SK-N-SH (cell line): ENCODE measurements at regions not wholly inside any gene's neighbourhood (a gene's known extent, or its start where the extent isn't known, plus 50 kb on each side); places are given as distances from the start of the nearest gene placed in this dataset.

Experiments
- CTCF ChIA-PET: fragments of 300-600, 350-600 bp; formaldehyde crosslinking; extraction: SDS; loops from one replicate; lab custom pipeline; 2021; lab: Yijun Ruan, JAX
- POLR2A ChIA-PET: fragments of 350-600 bp; sonication (Branson Sonifier 250); formaldehyde crosslinking; extraction: SDS; loops from one replicate; lab custom pipeline; 2020; ENCODE audit warnings: antibody characterized with exemption, inconsistent platforms; lab: Yijun Ruan, JAX
- DNase-seq: peaks from one replicate; pipeline ENCODE4 v3.0.0; 2012
- H2AFZ ChIP-seq: fragments of 200-600 bp; sonication (generic); 2 replicates; pipeline ENCODE4 v1.8.1; 2016; ENCODE audit warnings: antibody characterized with exemption, mild to moderate bottlenecking, low read depth
- H3F3A ChIP-seq: fragments of 200-600 bp; sonication (generic); replicated peaks from 2 replicates; pipeline ENCODE3; 2016; ENCODE audit warnings: antibody characterized with exemption, mild to moderate bottlenecking; ENCODE audit not compliant: insufficient read depth
- H3K27ac ChIP-seq, 2 experiments: fragments of 200-500 bp in 1 of 2; fragments of 200-600 bp in 1 of 2; sonication (Bioruptor generic) in 1 of 2; sonication (generic), shearing (Covaris generic) in 1 of 2; 2 replicates each; pipeline versions ENCODE4 v1.5.1 to v1.6.1; 2014 to 2016; ENCODE audit warnings: low read depth in 2 of 2, inconsistent platforms in 1 of 2, low read length in 1 of 2, mild to moderate bottlenecking in 1 of 2, mixed read lengths in 1 of 2
- H3K27me3 ChIP-seq: fragments of 200-600 bp; sonication (generic), shearing (Covaris generic); 2 replicates; pipeline ENCODE4 v1.6.1; 2016; ENCODE audit warnings: mixed run types; ENCODE audit not compliant: insufficient read depth
- H3K36me3 ChIP-seq, 2 experiments: fragments of 200-500 bp in 1 of 2; fragments of 200-600 bp in 1 of 2; sonication (Bioruptor generic) in 1 of 2; sonication (generic) in 1 of 2; replicated peaks in 1 of 2; 2 replicates each; pipeline versions ENCODE3 to v1.5.1; 2014 to 2016; ENCODE audit warnings: low read length in 1 of 2, mild to moderate bottlenecking in 1 of 2; ENCODE audit not compliant: insufficient read depth in 2 of 2, control insufficient read depth in 1 of 2
- H3K4me1 ChIP-seq, 2 experiments: fragments of 200-500 bp in 1 of 2; fragments of 200-600 bp in 1 of 2; sonication (Bioruptor generic) in 1 of 2; sonication (generic), shearing (Covaris generic) in 1 of 2; 2 replicates each; pipeline versions ENCODE4 v1.5.1 to v1.6.1; 2014 to 2016; ENCODE audit warnings: low read depth in 1 of 2, low read length in 1 of 2, mixed run types in 1 of 2; ENCODE audit not compliant: insufficient read depth in 2 of 2, control insufficient read depth in 1 of 2
- H3K4me2 ChIP-seq: fragments of 200-600 bp; sonication (generic), shearing (Covaris generic); 2 replicates; pipeline ENCODE4 v1.6.1; 2017; ENCODE audit warnings: mixed run types
- H3K4me3 ChIP-seq, 2 experiments: fragments of 200-500 bp in 1 of 2; fragments of 200-600 bp in 1 of 2; sonication (Bioruptor generic) in 1 of 2; sonication (generic), shearing (Covaris generic) in 1 of 2; 2 replicates each; pipeline versions ENCODE4 v1.5.1 to v1.8.1; 2014 to 2016; ENCODE audit warnings: low read depth in 2 of 2, inconsistent platforms in 1 of 2, low read length in 1 of 2, mild to moderate bottlenecking in 1 of 2, mixed read lengths in 1 of 2, moderate library complexity in 1 of 2
- H3K79me2 ChIP-seq: fragments of 200-600 bp; sonication (generic); 2 replicates; pipeline ENCODE4 v1.8.1; 2017; ENCODE audit warnings: mild to moderate bottlenecking; ENCODE audit not compliant: insufficient read depth
- H3K9ac ChIP-seq: fragments of 200-600 bp; sonication (generic); 2 replicates; pipeline ENCODE4 v1.6.1; 2017; ENCODE audit warnings: mixed run types
- H3K9me2 ChIP-seq: fragments of 200-600 bp; sonication (generic); 2 replicates; pipeline ENCODE4 v1.6.1; 2017; ENCODE audit warnings: mixed run types
- H3K9me3 ChIP-seq: fragments of 200-600 bp; sonication (generic); 2 replicates; pipeline ENCODE4 v1.6.1; 2017; ENCODE audit warnings: mixed run types, mild to moderate bottlenecking, moderate library complexity
- H4K20me1 ChIP-seq: fragments of 200-600 bp; sonication (generic); 2 replicates; pipeline ENCODE4 v1.6.1; 2017; ENCODE audit warnings: mild to moderate bottlenecking, mixed run types; ENCODE audit not compliant: insufficient read depth
- CHD2 ChIP-seq: fragments of 150-350 bp; IDR thresholded peaks from 2 replicates; pipeline ENCODE4 v1.6.1; 2018; ENCODE audit warnings: low read length; ENCODE audit not compliant: partially characterized antibody
- CTCF ChIP-seq: fragments of 200-600 bp; sonication (generic); IDR thresholded peaks from 2 replicates; pipeline ENCODE4 v1.6.1; 2017; ENCODE audit warnings: antibody characterized with exemption, mild to moderate bottlenecking, moderate library complexity
- EZH2phosphoT487 ChIP-seq: fragments of 200-600 bp; sonication (generic); IDR thresholded peaks from 2 replicates; pipeline ENCODE4 v1.6.1; 2017; ENCODE audit warnings: low read depth, mixed run types, mild to moderate bottlenecking, antibody characterized with exemption, moderate library complexity, borderline replicate concordance
- FOSL2 ChIP-seq: IDR thresholded peaks from 2 replicates; pipeline ENCODE4 v1.4.0; 2012; ENCODE audit warnings: low read depth, mild to moderate bottlenecking, moderate library complexity, borderline replicate concordance
- FOXJ3 ChIP-seq: sonication (generic); formaldehyde crosslinking; IDR thresholded peaks from 2 replicates; pipeline ENCODE4 v1.5.1; 2020; ENCODE audit warnings: mild to moderate bottlenecking, missing genetic modification reagents
- FOXM1 ChIP-seq: IDR thresholded peaks from 2 replicates; pipeline ENCODE4 v1.4.0; 2012; ENCODE audit warnings: low read depth, mild to moderate bottlenecking
- GATA2 ChIP-seq: sonication (generic); formaldehyde crosslinking; IDR thresholded peaks from 2 replicates; pipeline ENCODE4 v1.5.0; 2020; ENCODE audit warnings: mild to moderate bottlenecking, missing genetic modification reagents
- MAX ChIP-seq: IDR thresholded peaks from 2 replicates; pipeline ENCODE4 v1.4.0; 2012; ENCODE audit warnings: low read depth
- MEF2A ChIP-seq: IDR thresholded peaks from 2 replicates; pipeline ENCODE4 v1.4.0; 2012; ENCODE audit warnings: low read depth, borderline replicate concordance
- MXI1 ChIP-seq: IDR thresholded peaks from 2 replicates; pipeline ENCODE4 v1.6.1; 2012; ENCODE audit warnings: mild to moderate bottlenecking, low read depth, low read length, improper control_type of control experiment
- POLR2AphosphoS5 ChIP-seq: IDR thresholded peaks from 2 replicates; pipeline ENCODE4 v1.6.1; 2012; ENCODE audit warnings: low read depth, low read length
- RAD21 ChIP-seq: IDR thresholded peaks from 2 replicates; pipeline ENCODE4 v1.6.1; 2012; ENCODE audit warnings: mild to moderate bottlenecking, low read length
- REST ChIP-seq: IDR thresholded peaks from 2 replicates; pipeline ENCODE4 v1.6.1; 2012; ENCODE audit warnings: mild to moderate bottlenecking, low read depth, low read length, moderate library complexity
- RFX5 ChIP-seq: IDR thresholded peaks from 2 replicates; pipeline ENCODE4 v1.6.1; 2012; ENCODE audit warnings: mild to moderate bottlenecking, improper control_type of control experiment, low read length
- RXRA ChIP-seq: IDR thresholded peaks from 2 replicates; pipeline ENCODE4 v1.4.0; 2012; ENCODE audit warnings: low read depth, mild to moderate bottlenecking, borderline replicate concordance
- SIN3A ChIP-seq: IDR thresholded peaks from 2 replicates; pipeline ENCODE4 v1.6.1; 2012; ENCODE audit warnings: low read depth, mild to moderate bottlenecking, low read length, moderate library complexity, borderline replicate concordance
- SMC3 ChIP-seq: IDR thresholded peaks from 2 replicates; pipeline ENCODE4 v1.6.1; 2012; ENCODE audit warnings: low read depth, low read length, improper control_type of control experiment
- TCF12 ChIP-seq: IDR thresholded peaks from 2 replicates; pipeline ENCODE4 v1.4.0; 2012
- TEAD4 ChIP-seq: IDR thresholded peaks from 2 replicates; pipeline ENCODE4 v1.4.0; 2012; ENCODE audit warnings: mild to moderate bottlenecking, borderline replicate concordance; ENCODE audit not compliant: insufficient read depth
- USF1 ChIP-seq: IDR thresholded peaks from 2 replicates; pipeline ENCODE4 v1.4.0; 2012; ENCODE audit warnings: low read depth, borderline replicate concordance
- YY1 ChIP-seq: IDR thresholded peaks from 2 replicates; pipeline ENCODE4 v1.4.0; 2012; ENCODE audit warnings: low read depth, mild to moderate bottlenecking
- WGBS: methylation state at CpG from one replicate; pipeline ENCODE4 v1.1.6; 2017; ENCODE audit warnings: low lambda C conversion rate; 5-methylcytosine and 5-hydroxymethylcytosine counted together

- 40% methylated on average over 2 of the region's 2 CpGs for WGBS
- CTCF ChIA-PET: no interaction called here
Measured at GRCh38 chr11:38990841-38991240, 2392.8 kb upstream of the RAG2 start.

GRCh38 chr11:38990139-38990538 lies 2392.1 kb upstream of the RAG2 start:
- H3K4me3 ChIP-seq: no peak overlapping the region
- H3K4me2 ChIP-seq: no peak overlapping the region
- no peaks in the 10 kb centered on the region for H4K20me1 ChIP-seq
- H3K36me3 ChIP-seq: no peaks in the 10 kb centered on the region
- no peak for DNase-seq
- H3K9ac ChIP-seq: no peak overlapping the region
- H3K9me3 ChIP-seq: no peaks in the 10 kb centered on the region
- POLR2A ChIA-PET: no interaction called here
- CTCF ChIA-PET: no interaction called here
- H3K4me1 ChIP-seq: no peaks in the 10 kb centered on the region
- no peaks in the 10 kb centered on the region for H3F3A ChIP-seq
- no peaks in the 10 kb centered on the region for H3K79me2 ChIP-seq
- TF ChIP-seq GATA2 (CRISPR knock-in tag): no peak
- TF ChIP-seq MAX: no peak
- no peak for TF ChIP-seq TCF12
- TF ChIP-seq RXRA: no peak
- no peak for TF ChIP-seq EZH2phosphoT487
- no peak for TF ChIP-seq FOXM1
- TF ChIP-seq RFX5: no peak
- no peak for TF ChIP-seq FOXJ3 (CRISPR knock-in tag)
- no peak for TF ChIP-seq RAD21
- no peak for TF ChIP-seq MEF2A
- no peak for TF ChIP-seq CTCF
- TF ChIP-seq FOSL2: no peak
- WGBS: 10% methylated on average over 5 of the region's 5 CpGs
- no peaks in the 10 kb centered on the region for H3K9me2 ChIP-seq
- no peak overlapping the region for H2AFZ ChIP-seq
- no peak overlapping the region for H3K27ac ChIP-seq
- H3K27me3 ChIP-seq: no peaks in the 10 kb centered on the region

More at GRCh38 chr11:38990841-38991240, 2392.8 kb upstream of the RAG2 start:
- no peaks in the 10 kb centered on the region for H3K4me1 ChIP-seq
- no peaks in the 10 kb centered on the region for H3K9me3 ChIP-seq
- POLR2A ChIA-PET: no interaction called here
- H3K27ac ChIP-seq: no peak overlapping the region
- TF ChIP-seq USF1 (no peak), TEAD4 (no peak), SIN3A (no peak), CHD2 (no peak), MXI1 (no peak), YY1 (no peak), REST (no peak), POLR2AphosphoS5 (no peak), FOSL2 (no peak), SMC3 (no peak)
- TF ChIP-seq, all 33 proteins: peak for 0
- H3K36me3 ChIP-seq: no peaks in the 10 kb centered on the region
- H3K9ac ChIP-seq: no peak overlapping the region
- no peak overlapping the region for H2AFZ ChIP-seq
- no peaks in the 10 kb centered on the region for H3K9me2 ChIP-seq
- H3F3A ChIP-seq: no peaks in the 10 kb centered on the region
- no peaks in the 10 kb centered on the region for H4K20me1 ChIP-seq
- no peak overlapping the region for H3K4me2 ChIP-seq
- H3K4me3 ChIP-seq: no peak overlapping the region
- H3K79me2 ChIP-seq: no peaks in the 10 kb centered on the region
- DNase-seq: no peak
- no peaks in the 10 kb centered on the region for H3K27me3 ChIP-seq
